Prostate gland (tissue), 2 donors: ENCODE measurements at regions not wholly inside any gene's neighbourhood (a gene's known extent, or its start where the extent isn't known, plus 50 kb on each side); places are given as distances from the start of the nearest gene placed in this dataset.

ENCODE experiments used
- DNase-seq: peaks from one replicate; pipeline ENCODE4 v3.0.0-alpha.2; 2019; ENCODE audit warnings: low spot score
- H3K27ac ChIP-seq, 2 donors: fragments of 200-600 bp; sonication (generic); 2 replicates each; pipeline ENCODE4 v1.5.1; 2017 to 2019
- H3K27me3 ChIP-seq: fragments of 200-600 bp; sonication (generic); replicated peaks from 2 replicates; pipeline ENCODE4 v1.5.1; 2019; ENCODE audit not compliant: insufficient read depth
- H3K36me3 ChIP-seq, 2 donors: fragments of 200-600 bp; sonication (generic); 1 replicate in 1 of 2; 2 replicates in 1 of 2; pipeline versions ENCODE4 v1.5.1 to v1.8.1; 2017 to 2019
- H3K4me1 ChIP-seq: fragments of 200-600 bp; sonication (generic); replicated peaks from 2 replicates; pipeline ENCODE4 v1.5.1; 2019
- H3K4me3 ChIP-seq, 2 donors: fragments of 200-600 bp; sonication (generic); 2 replicates each; pipeline ENCODE4 v1.5.1; 2017 to 2019
- H3K9me3 ChIP-seq: fragments of 200-600 bp; sonication (generic); 2 replicates; pipeline ENCODE4 v1.5.1; 2017
- CTCF ChIP-seq, 4 experiments: fragments of 200-600 bp in 2 of 4; fragments of 450-650 bp in 2 of 4; sonication (generic) in 2 of 4; IDR thresholded peaks; 1 replicate in 3 of 4; 2 replicates in 1 of 4; pipeline ENCODE4 v1.5.1; 2016 to 2019; ENCODE audit warnings: antibody characterized with exemption in 4 of 4, mild to moderate bottlenecking in 2 of 4, moderate library complexity in 2 of 4
- POLR2A ChIP-seq: fragments of 450-650 bp; IDR thresholded peaks from one replicate; pipeline ENCODE4 v1.6.1; 2016; ENCODE audit warnings: antibody characterized with exemption, mild to moderate bottlenecking
- POLR2AphosphoS5 ChIP-seq: sonication (generic); formaldehyde crosslinking; IDR thresholded peaks from one replicate; pipeline ENCODE4 v1.6.1; 2017; ENCODE audit warnings: antibody characterized with exemption
- WGBS: methylation state at CpG from one replicate; pipeline ENCODE4 v1.1.5; 2018; 5-methylcytosine and 5-hydroxymethylcytosine counted together
- intact Hi-C: fragments of 100-400 bp; cut with DNase I; formaldehyde crosslinking; loops from one replicate; pipeline ENCODE4 v1.14.2; 2022

GRCh38 chr11:130729193-130729592 lies 187.1 kb downstream of the SNX19 start:
- Histone ChIP-seq H3K27me3 (no peaks in the 10 kb centered on the region), H3K4me1 (no peaks in the 10 kb centered on the region), H3K9me3 (no peaks in the 10 kb centered on the region), H3K27ac (no peak overlapping the region), H3K4me3 (no peak overlapping the region), H3K36me3 (no peaks in the 10 kb centered on the region)
- no peak for DNase-seq
- TF ChIP-seq CTCF (IDR thresholded peaks at IDR 0.05): no peak
- TF ChIP-seq POLR2A: no peak
- intact Hi-C loops: no loop called here

- WGBS: 97% methylated on average over 4 of the region's 4 CpGs
- DNase-seq: no peak
Measured at GRCh38 chr11:130729678-130730300, 186.5 kb downstream of the SNX19 start.

GRCh38 chr11:130731401-130731800 lies 184.9 kb downstream of the SNX19 start:
- H3K36me3 ChIP-seq: no peaks in the 10 kb centered on the region
- H3K4me1 ChIP-seq: no peaks in the 10 kb centered on the region
- intact Hi-C loops: no loop called here
- TF ChIP-seq CTCF (IDR thresholded peaks at IDR 0.05): no peak
- TF ChIP-seq POLR2AphosphoS5: no peak
- no peak for TF ChIP-seq POLR2A
- 96% methylated on average over 5 of the region's 5 CpGs for WGBS
- H3K27me3 ChIP-seq: no peaks in the 10 kb centered on the region
- no peak for DNase-seq
- no peaks in the 10 kb centered on the region for H3K9me3 ChIP-seq
- H3K27ac ChIP-seq: no peak overlapping the region
- H3K4me3 ChIP-seq: no peak overlapping the region

More at GRCh38 chr11:130729678-130730300, 186.5 kb downstream of the SNX19 start:
- no peak for TF ChIP-seq POLR2AphosphoS5
- Histone ChIP-seq H3K4me1 (no peaks in the 10 kb centered on the region), H3K27ac (no peak overlapping the region), H3K27me3 (no peaks in the 10 kb centered on the region), H3K4me3 (no peak overlapping the region), H3K36me3 (no peaks in the 10 kb centered on the region), H3K9me3 (no peaks in the 10 kb centered on the region)
- intact Hi-C loops: no loop called here

- TF ChIP-seq CTCF (IDR thresholded peaks at IDR 0.05): no peak
- TF ChIP-seq POLR2AphosphoS5: no peak
- TF ChIP-seq POLR2A: no peak
- Histone ChIP-seq H3K4me1 (no peaks in the 10 kb centered on the region), H3K27me3 (no peaks in the 10 kb centered on the region), H3K4me3 (no peak overlapping the region), H3K9me3 (no peaks in the 10 kb centered on the region), H3K36me3 (no peaks in the 10 kb centered on the region), H3K27ac (no peak overlapping the region)
- 93% methylated on average over 3 of the region's 3 CpGs for WGBS
- intact Hi-C loops: no loop called here
- no peak for DNase-seq
Measured at GRCh38 chr11:130732476-130732875, 183.8 kb downstream of the SNX19 start.

GRCh38 chr11:130737041-130737830 lies 179.0 kb downstream of the SNX19 start:
- WGBS: 89% methylated on average over 5 of the region's 5 CpGs
- Histone ChIP-seq H3K27ac (no peak overlapping the region), H3K9me3 (no peaks in the 10 kb centered on the region), H3K4me3 (no peak overlapping the region), H3K36me3 (no peaks in the 10 kb centered on the region), H3K27me3 (no peaks in the 10 kb centered on the region), H3K4me1 (no peaks in the 10 kb centered on the region)
- no peak for DNase-seq
- TF ChIP-seq CTCF (IDR thresholded peaks at IDR 0.05): no peak
- TF ChIP-seq POLR2AphosphoS5: no peak
- TF ChIP-seq POLR2A: no peak
- intact Hi-C loops: no loop called here
